Hepatocyte (in vitro differentiated cells): ENCODE measurements at regions not wholly inside any gene's neighbourhood (a gene's known extent, or its start where the extent isn't known, plus 50 kb on each side); places are given as distances from the start of the nearest gene placed in this dataset.

Experiments used
- CTCF ChIP-seq: fragments of 200-600 bp; sonication (generic); IDR thresholded peaks from 2 replicates; pipeline ENCODE4 v1.5.1; 2016; ENCODE audit warnings: antibody characterized with exemption, mild to moderate bottlenecking; ENCODE audit not compliant: poor library complexity
- EZH2 ChIP-seq: fragments of 200-600 bp; sonication (generic); IDR thresholded peaks from 2 replicates; pipeline ENCODE4 v1.6.1; 2016; ENCODE audit warnings: antibody characterized with exemption, mild to moderate bottlenecking, borderline replicate concordance

GRCh38 chr6:74319292-74319691 is 623.3 kb downstream of the CD109 start:
- TF ChIP-seq CTCF (no peak), EZH2 (no peak)
